K562 (cell line): ENCODE measurements at regions not wholly inside any gene's neighbourhood (a gene's known extent, or its start where the extent isn't known, plus 50 kb on each side); places are given as distances from the start of the nearest gene placed in this dataset.

Source experiments
- ATAC-seq: fragments of 200-7000 bp; cut with Tn5 transposase; 3 replicates; pipeline ENCODE4 v1.9.1; 2020; ENCODE audit warnings: moderate library complexity
- BruUV-seq: library from RNA; stranded (reverse); fragments of 400-500 nt; replicated peaks from 2 replicates; lab custom pipeline; 2021; lab: Mats Ljungman, UMichigan
- CTCF ChIA-PET: fragments of 300-600 bp; formaldehyde crosslinking; extraction: SDS; loops from one replicate; lab custom pipeline; 2021; ENCODE audit warnings: low intra/inter-chr PET ratio; lab: Yijun Ruan, JAX
- POLR2A ChIA-PET: fragments of 300-600, 350-650 bp; sonication (Branson Sonifier 250); formaldehyde crosslinking; extraction: SDS; loops from one replicate; lab custom pipeline; 2021; ENCODE audit warnings: antibody characterized with exemption, inconsistent platforms; lab: Yijun Ruan, JAX
- DNase-seq, 4 experiments: peaks; one replicate each; pipeline versions ENCODE4 v3.0.0 to v3.0.0-alpha.2; 2011 to 2018; ENCODE audit warnings: low spot score in 3 of 4, mixed read lengths in 3 of 4; ENCODE audit errors: extremely low read depth in 1 of 4
- FAIRE-seq: peaks from 2 replicates; lab custom pipeline; 2011; peaks lifted over from hg19 to GRCh38; lab: Jason Lieb, UNC
- H2AFZ ChIP-seq: 2 replicates; pipeline ENCODE4 v1.6.0; 2011; ENCODE audit warnings: low read depth, low read length, control low read depth, inconsistent platforms
- H3K27ac ChIP-seq: fragments of 200-600 bp; 3 replicates; pipeline ENCODE4 v1.8.0; 2011; ENCODE audit warnings: low read depth, mild to moderate bottlenecking, control low read depth, inconsistent platforms, low read length, moderate library complexity, mixed read lengths; ENCODE audit errors: extremely low read depth
- H3K27me3 ChIP-seq, 2 experiments: fragments of 300-600 bp in 1 of 2; 2 replicates in 1 of 2; 3 replicates in 1 of 2; pipeline versions ENCODE4 v1.6.0 to v1.8.0; 2011; ENCODE audit warnings: inconsistent platforms in 2 of 2, low read length in 2 of 2, mild to moderate bottlenecking in 1 of 2, mixed read lengths in 1 of 2, moderate library complexity in 1 of 2; ENCODE audit not compliant: control insufficient read depth in 2 of 2, insufficient read depth in 2 of 2
- H3K36me3 ChIP-seq: fragments of 300-600 bp; 3 replicates; pipeline ENCODE4 v1.8.0; 2011; ENCODE audit warnings: mild to moderate bottlenecking, low read length, inconsistent platforms; ENCODE audit not compliant: control insufficient read depth, insufficient read depth
- H3K4me1 ChIP-seq, 2 experiments: fragments of 200-600 bp in 1 of 2; replicated peaks in 1 of 2; 2 replicates in 1 of 2; 3 replicates in 1 of 2; pipeline versions ENCODE4 v1.5.1 to v1.8.0; 2011; ENCODE audit warnings: inconsistent platforms in 2 of 2, low read length in 2 of 2, mild to moderate bottlenecking in 1 of 2, mixed read lengths in 1 of 2, moderate library complexity in 1 of 2; ENCODE audit not compliant: control insufficient read depth in 2 of 2, insufficient read depth in 2 of 2
- H3K4me2 ChIP-seq: 2 replicates; pipeline ENCODE4 v1.6.1; 2011; ENCODE audit warnings: low read length, control low read depth, inconsistent platforms, mixed read lengths; ENCODE audit not compliant: insufficient read depth
- H3K4me3 ChIP-seq: fragments of 200-600 bp; sonication (generic), shearing (Covaris generic); 2 replicates; pipeline ENCODE4 v1.5.1; 2016; ENCODE audit warnings: control low read depth, inconsistent platforms
- H3K79me2 ChIP-seq: fragments of 200-600 bp; 3 replicates; pipeline ENCODE4 v1.8.0; 2011; ENCODE audit warnings: low read length, inconsistent platforms; ENCODE audit not compliant: control insufficient read depth, insufficient read depth
- H3K9ac ChIP-seq, 2 experiments: 2 replicates each; pipeline versions ENCODE4 v1.6.0 to v1.6.1; 2011; ENCODE audit warnings: low read depth in 2 of 2, low read length in 2 of 2, control low read depth in 1 of 2, inconsistent platforms in 1 of 2, mild to moderate bottlenecking in 1 of 2, mixed read lengths in 1 of 2; ENCODE audit not compliant: insufficient read depth in 1 of 2
- H3K9me1 ChIP-seq: one replicate; pipeline ENCODE4 v1.6.0; 2011; ENCODE audit warnings: inconsistent platforms, mild to moderate bottlenecking, low read length, moderate library complexity; ENCODE audit not compliant: control insufficient read depth, insufficient read depth
- H3K9me3 ChIP-seq: replicated peaks from 2 replicates; pipeline ENCODE4 v1.5.1; 2011; ENCODE audit warnings: low read depth, low read length, inconsistent platforms; ENCODE audit not compliant: control insufficient read depth, insufficient read depth
- H4K20me1 ChIP-seq: replicated peaks from 2 replicates; pipeline ENCODE4 v1.6.1; 2011; ENCODE audit warnings: low read length, inconsistent platforms, mixed read lengths; ENCODE audit not compliant: control insufficient read depth, insufficient read depth
- ATF2 ChIP-seq: sonication (generic); formaldehyde crosslinking; IDR thresholded peaks from 2 replicates; pipeline ENCODE4 v1.8.1; 2022; ENCODE audit warnings: missing genetic modification reagents
- FOXP1 ChIP-seq: sonication (generic); formaldehyde crosslinking; IDR thresholded peaks from 2 replicates; pipeline ENCODE4 v1.8.0; 2022; ENCODE audit warnings: mild to moderate bottlenecking, missing genetic modification reagents
- HNRNPK ChIP-seq: fragments of 200-400 bp; formaldehyde crosslinking; IDR thresholded peaks from one replicate; pipeline ENCODE4 v1.6.1; 2018; ENCODE audit warnings: mild to moderate bottlenecking, low read depth, low read length; ENCODE audit not compliant: poor library complexity, severe bottlenecking
- U2AF2 ChIP-seq: fragments of 200-400 bp; formaldehyde crosslinking; optimal IDR thresholded peaks from 2 replicates; pipeline ENCODE3; 2017; ENCODE audit warnings: low read depth, mild to moderate bottlenecking, low read length
- ZFX ChIP-seq: sonication (generic); formaldehyde crosslinking; IDR thresholded peaks from 2 replicates; pipeline ENCODE4 v1.8.0; 2022; ENCODE audit warnings: mild to moderate bottlenecking, missing genetic modification reagents, moderate library complexity
- ZNF184 ChIP-seq: sonication (generic); formaldehyde crosslinking; IDR thresholded peaks from 2 replicates; pipeline ENCODE4 v1.5.0; 2020; ENCODE audit warnings: missing genetic modification reagents
- WGBS: fragments of 100-300 bp; shearing (Covaris generic); methylation state at CpG from one replicate; pipeline ENCODE4 v1.1.6; 2016; ENCODE audit warnings: low coverage, mixed read lengths; ENCODE audit not compliant: insufficient coverage; ENCODE audit errors: missing lambda C conversion rate; 5-methylcytosine and 5-hydroxymethylcytosine counted together
- in situ Hi-C: fragments of 300-500 bp; cut with MboI; formaldehyde crosslinking; loops from 4 replicates; pipeline ENCODE4 v1.15.0; 2018; ENCODE audit warnings: inconsistent platforms, mixed read lengths
- intact Hi-C: fragments of 100-400 bp; cut with micrococcal nuclease; formaldehyde crosslinking; loops from 2 replicates; pipeline ENCODE4 v1.14.2; 2022
- TF ChIP-seq, protein P1 (sequence below): fragments of 450-650 bp; formaldehyde crosslinking; IDR thresholded peaks from 2 replicates; pipeline ENCODE4 v1.4.0; 2020; ENCODE audit warnings: mild to moderate bottlenecking, moderate library complexity

GRCh38 chr11:115911613-115912346 is 407.6 kb upstream of the CADM1 start:
- no TSS peak for BruUV-seq
- FAIRE-seq, result no peak
- intact Hi-C loops, result no loop called here
- H3K9ac ChIP-seq, result no peak overlapping the region
- no peaks in the 10 kb centered on the region for H3K9me3 ChIP-seq
- no peak for ATAC-seq
- no peak overlapping the region for H3K27ac ChIP-seq
- H2AFZ ChIP-seq, result no peak overlapping the region
- no peaks in the 10 kb centered on the region for H3K36me3 ChIP-seq
- TF ChIP-seq FOXP1 (no peak), ATF2 (CRISPR knock-in tag) (no peak), HNRNPK (no peak), ZNF184 (CRISPR knock-in tag) (no peak), ZFX (no peak), U2AF2 (no peak)
- TF ChIP-seq, protein P1, sequence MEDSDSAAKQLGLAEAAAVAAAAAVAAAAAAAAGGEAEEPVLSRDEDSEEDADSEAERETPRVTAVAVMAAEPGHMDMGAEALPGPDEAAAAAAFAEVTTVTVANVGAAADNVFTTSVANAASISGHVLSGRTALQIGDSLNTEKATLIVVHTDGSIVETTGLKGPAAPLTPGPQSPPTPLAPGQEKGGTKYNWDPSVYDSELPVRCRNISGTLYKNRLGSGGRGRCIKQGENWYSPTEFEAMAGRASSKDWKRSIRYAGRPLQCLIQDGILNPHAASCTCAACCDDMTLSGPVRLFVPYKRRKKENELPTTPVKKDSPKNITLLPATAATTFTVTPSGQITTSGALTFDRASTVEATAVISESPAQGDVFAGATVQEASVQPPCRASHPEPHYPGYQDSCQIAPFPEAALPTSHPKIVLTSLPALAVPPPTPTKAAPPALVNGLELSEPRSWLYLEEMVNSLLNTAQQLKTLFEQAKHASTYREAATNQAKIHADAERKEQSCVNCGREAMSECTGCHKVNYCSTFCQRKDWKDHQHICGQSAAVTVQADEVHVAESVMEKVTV (CRISPR knock-in tag), result no peak
- H3K4me2 ChIP-seq, result no peak overlapping the region
- CTCF ChIA-PET, result no interaction called here
- no peak overlapping the region for H3K4me3 ChIP-seq
- no peaks in the 10 kb centered on the region for H4K20me1 ChIP-seq
- no peaks in the 10 kb centered on the region for H3K79me2 ChIP-seq
- H3K4me1 ChIP-seq, result no peaks in the 10 kb centered on the region
- POLR2A ChIA-PET, result no interaction called here
- H3K9me1 ChIP-seq, result no peaks in the 10 kb centered on the region
- under 1% methylated on average over 14 of the region's 14 CpGs for WGBS
- 0 out of 5 replicates have a peak, but pooled peaks cover 0 to 2% of the 10 kb centered on the region in 2 experiments for H3K27me3 ChIP-seq
- in situ Hi-C loops, result no loop called here
- DNase-seq, result no peak
